ENCODE measurements at regions not wholly inside any gene's neighbourhood (a gene's known extent, or its start where the extent isn't known, plus 50 kb on each side); places are given as distances from the start of the nearest gene placed in this dataset.
A peak's percentile ranks its signal among the peaks of the same experiment; 100 is the strongest.
"Not testable (repeated sequence)": the region's sequence is repeated elsewhere in the genome, so short reads cannot be mapped to it uniquely, and the experiment has no call there.

DNA sequence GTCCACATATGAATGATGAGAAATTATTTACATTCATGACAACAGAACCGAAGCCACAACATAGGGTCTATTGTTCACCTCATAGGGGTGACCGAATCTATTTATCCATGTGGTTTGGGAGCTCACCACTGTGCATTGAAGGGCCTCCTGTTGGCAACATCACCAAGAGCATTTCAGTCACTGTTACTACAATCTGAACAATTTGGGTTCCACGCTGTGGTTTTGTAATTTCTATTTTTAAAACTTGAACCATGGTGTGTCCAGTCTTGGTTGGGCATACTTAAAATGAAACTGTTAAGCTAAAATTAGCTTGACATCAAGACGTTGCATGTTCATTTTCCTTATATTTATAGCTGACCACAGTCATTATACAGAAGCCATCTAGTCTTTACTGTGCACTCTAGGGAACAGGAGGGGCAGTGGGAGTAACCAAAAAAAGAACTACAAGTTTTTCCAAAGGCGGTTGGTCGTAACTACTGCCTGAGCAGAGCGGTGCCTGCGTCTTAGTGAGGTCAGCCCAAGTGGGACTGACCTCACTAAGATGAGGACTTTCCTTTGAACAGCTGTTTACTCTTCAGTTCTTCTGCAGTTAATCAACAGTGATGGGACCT is 192.1 kb downstream of the SPRY1 start:
- H3K27me3 Mint-ChIP-seq: no peaks in the 10 kb centered on the region
- peaks cover 11% of the 10 kb centered on the region for H3K4me1 Mint-ChIP-seq
- H3K36me3 Mint-ChIP-seq: no peaks in the 10 kb centered on the region
- no peak overlapping the region for H3K4me3 Mint-ChIP-seq
- H3K9me3 Mint-ChIP-seq: no peaks in the 10 kb centered on the region
- ATAC-seq: peak; percentile 77
- H3K27ac Mint-ChIP-seq: no peak overlapping the region

DNA sequence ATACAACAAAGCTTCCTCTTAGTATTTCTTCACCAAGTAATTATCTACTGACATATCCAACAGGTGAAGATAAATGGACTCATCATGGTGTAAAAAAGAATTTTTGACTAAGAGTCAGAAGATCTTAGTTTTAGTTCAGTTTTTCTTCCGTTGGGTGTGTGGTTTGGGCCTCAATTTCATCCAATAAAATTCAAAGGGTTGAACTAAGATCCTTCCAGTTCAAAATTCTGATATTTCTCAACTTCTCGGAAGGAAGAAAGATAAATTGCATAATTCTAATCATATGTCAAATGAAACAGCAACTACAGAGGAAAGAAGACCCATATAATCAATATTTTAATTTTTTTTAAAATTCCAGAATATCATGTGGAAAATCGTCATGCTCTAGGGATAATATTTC is 192.7 kb downstream of the SPRY1 start:
- H3K36me3 Mint-ChIP-seq: no peaks in the 10 kb centered on the region
- H3K4me1 Mint-ChIP-seq: peaks cover 11% of the 10 kb centered on the region
- no peaks in the 10 kb centered on the region for H3K27me3 Mint-ChIP-seq
- no peak overlapping the region for H3K4me3 Mint-ChIP-seq
- no peak for ATAC-seq
- H3K9me3 Mint-ChIP-seq: no peaks in the 10 kb centered on the region
- no peak overlapping the region for H3K27ac Mint-ChIP-seq

GRCh38 chr4:123591875-123592274 is 195.3 kb downstream of the SPRY1 start:
- no peak overlapping the region for H3K27ac Mint-ChIP-seq
- no peaks in the 10 kb centered on the region for H3K9me3 Mint-ChIP-seq
- no peaks in the 10 kb centered on the region for H3K27me3 Mint-ChIP-seq
- peaks cover 11% of the 10 kb centered on the region for H3K4me1 Mint-ChIP-seq
- no peaks in the 10 kb centered on the region for H3K36me3 Mint-ChIP-seq
- no peak overlapping the region for H3K4me3 Mint-ChIP-seq
- ATAC-seq: no peak

- H3K4me3 Mint-ChIP-seq: no peak overlapping the region
- no peaks in the 10 kb centered on the region for H3K27me3 Mint-ChIP-seq
- H3K27ac Mint-ChIP-seq: no peak overlapping the region
- no peaks in the 10 kb centered on the region for H3K36me3 Mint-ChIP-seq
- ATAC-seq: no peak
- H3K9me3 Mint-ChIP-seq: no peaks in the 10 kb centered on the region
- H3K4me1 Mint-ChIP-seq: peaks cover 5% of the 10 kb centered on the region
Observed at GRCh38 chr4:123593655-123594054, 197.1 kb downstream of the SPRY1 start.

DNA sequence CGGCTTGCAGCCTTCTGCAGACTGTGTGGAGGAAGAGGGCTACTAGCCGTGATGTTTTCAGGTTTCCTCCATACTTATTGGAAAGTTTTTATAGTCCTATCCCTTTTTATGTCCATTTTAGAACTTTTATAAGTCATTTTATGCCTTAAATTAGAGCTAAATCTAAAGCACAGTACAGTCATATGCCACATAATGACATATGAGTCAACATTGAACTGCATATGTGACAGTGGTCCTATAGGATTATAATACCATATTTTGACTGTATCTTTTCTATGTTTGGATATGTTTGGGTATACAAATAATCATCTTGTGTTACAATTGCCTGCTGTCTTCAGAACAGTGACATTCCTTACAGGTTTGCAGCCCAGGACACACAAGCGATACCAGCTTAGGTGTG is 200.2 kb downstream of the SPRY1 start:
- Mint-ChIP-seq H3K36me3 (no peaks in the 10 kb centered on the region), H3K27me3 (no peaks in the 10 kb centered on the region), H3K9me3 (no peaks in the 10 kb centered on the region), H3K4me3 (no peak overlapping the region), H3K4me1 (peaks cover 17% of the 10 kb centered on the region), H3K27ac (no peak overlapping the region)
- ATAC-seq: no peak

- Mint-ChIP-seq H3K4me3 (no peak overlapping the region), H3K4me1 (peaks cover 23% of the 10 kb centered on the region), H3K27me3 (no peaks in the 10 kb centered on the region), H3K36me3 (no peaks in the 10 kb centered on the region), H3K27ac (no peak overlapping the region), H3K9me3 (no peaks in the 10 kb centered on the region)
- no peak for ATAC-seq
Observed at GRCh38 chr4:123597586-123597985, 201.0 kb downstream of the SPRY1 start.

- no peaks in the 10 kb centered on the region for H3K9me3 Mint-ChIP-seq
- H3K4me3 Mint-ChIP-seq: no peak overlapping the region
- no peaks in the 10 kb centered on the region for H3K36me3 Mint-ChIP-seq
- no peak for ATAC-seq
- H3K4me1 Mint-ChIP-seq: peaks cover 23% of the 10 kb centered on the region
- H3K27ac Mint-ChIP-seq: no peak overlapping the region
- H3K27me3 Mint-ChIP-seq: no peaks in the 10 kb centered on the region
Observed at GRCh38 chr4:123598331-123598730, 201.7 kb downstream of the SPRY1 start.

- Mint-ChIP-seq H3K4me1 (peaks cover 23% of the 10 kb centered on the region), H3K9me3 (peaks cover under 1% of the 10 kb centered on the region), H3K27ac (no peak overlapping the region), H3K36me3 (no peaks in the 10 kb centered on the region), H3K4me3 (no peak overlapping the region), H3K27me3 (no peaks in the 10 kb centered on the region)
- no peak for ATAC-seq
Observed at GRCh38 chr4:123599061-123599919, 202.7 kb downstream of the SPRY1 start.

DNA sequence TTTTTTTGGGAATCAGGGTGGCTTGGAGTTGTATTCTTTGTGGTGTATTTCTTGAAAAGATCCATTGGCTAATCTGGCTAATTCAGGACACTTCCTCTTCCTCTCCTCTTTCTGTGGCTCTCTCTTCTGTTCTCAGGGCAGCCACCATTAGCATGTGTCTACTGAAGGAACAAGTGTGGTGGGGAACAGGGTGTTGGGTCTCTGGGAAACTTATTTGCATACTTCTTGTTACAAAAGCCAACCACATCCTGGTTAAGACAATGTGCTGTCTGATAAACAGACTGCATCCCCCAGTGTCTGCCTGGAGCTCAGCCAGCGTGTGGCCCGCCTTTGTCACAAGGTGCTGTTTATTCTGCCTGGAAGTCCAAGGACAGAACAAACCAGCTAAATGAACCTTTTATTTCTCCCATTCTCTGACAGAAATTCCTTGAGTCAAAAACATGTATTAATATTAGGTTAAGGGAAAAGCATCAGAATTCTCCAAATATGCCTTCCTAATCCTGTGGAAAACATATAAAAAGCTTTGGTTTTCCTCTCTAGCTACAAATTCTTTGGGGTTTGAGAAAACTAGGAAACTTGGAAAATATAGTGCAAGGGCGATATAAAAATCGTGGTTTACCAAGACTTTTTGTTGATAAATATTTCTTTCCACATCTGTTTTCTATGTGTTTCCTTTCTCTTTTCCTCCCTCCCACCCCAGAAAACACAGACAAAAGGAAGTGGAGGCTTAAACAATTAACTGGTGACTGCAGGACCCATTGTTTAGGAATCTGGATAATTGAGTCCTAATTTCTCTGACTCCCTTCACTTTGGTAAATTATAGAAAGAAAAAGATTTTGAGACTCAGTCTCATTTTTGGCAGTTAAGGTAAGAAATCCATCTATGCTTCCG is 203.6 kb downstream of the SPRY1 start:
- H3K27me3 Mint-ChIP-seq: no peaks in the 10 kb centered on the region
- H3K27ac Mint-ChIP-seq: no peak overlapping the region
- H3K9me3 Mint-ChIP-seq: peaks cover 2% of the 10 kb centered on the region
- H3K36me3 Mint-ChIP-seq: no peaks in the 10 kb centered on the region
- ATAC-seq: peak; percentile 98
- H3K4me1 Mint-ChIP-seq: peaks cover 23% of the 10 kb centered on the region
- H3K4me3 Mint-ChIP-seq: no peak overlapping the region

DNA sequence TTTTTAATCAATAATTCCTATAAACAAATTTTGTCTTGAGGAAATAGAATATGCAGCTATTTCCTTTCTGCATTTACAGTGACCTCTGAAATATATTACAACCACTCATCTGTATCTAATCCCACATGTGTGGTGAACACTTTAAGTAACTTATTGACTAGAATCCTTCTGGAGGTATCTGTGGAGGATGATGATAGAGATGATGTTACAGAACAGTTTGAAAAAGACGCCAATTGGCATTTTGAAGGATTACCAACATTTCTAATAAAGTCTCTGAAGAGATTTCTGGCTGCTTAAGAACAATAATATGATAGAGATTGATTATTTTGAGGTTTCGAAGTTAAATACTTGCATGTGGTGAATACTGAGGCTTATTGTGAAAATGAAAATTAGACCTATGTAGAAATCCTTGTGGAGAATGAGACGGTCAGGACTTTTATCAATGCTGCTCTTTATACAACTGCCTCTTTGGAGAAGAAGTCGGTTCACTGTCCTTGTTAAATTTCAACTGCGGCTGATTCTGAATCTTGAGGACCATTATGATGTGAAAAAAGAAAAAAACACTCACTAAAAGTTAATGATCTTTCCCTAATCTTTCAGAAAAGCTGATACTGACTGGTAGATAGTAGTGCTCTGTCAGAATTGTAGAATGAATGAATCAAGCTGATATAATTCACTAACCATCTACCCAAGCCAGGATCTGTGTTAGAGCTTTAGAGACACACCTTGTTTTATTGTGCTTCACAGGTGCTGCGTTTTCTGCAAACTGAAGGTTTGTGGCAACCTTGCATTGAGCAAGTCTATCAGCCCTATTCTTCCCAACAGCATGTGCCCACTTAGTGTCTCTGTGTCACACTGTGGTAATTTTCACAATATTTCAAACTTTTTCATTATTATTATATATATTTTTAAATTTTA is 204.7 kb downstream of the SPRY1 start:
- Mint-ChIP-seq H3K4me3 (no peak overlapping the region), H3K36me3 (no peaks in the 10 kb centered on the region), H3K9me3 (peaks cover 2% of the 10 kb centered on the region), H3K27ac (no peak overlapping the region), H3K27me3 (no peaks in the 10 kb centered on the region), H3K4me1 (peaks cover 28% of the 10 kb centered on the region)
- no peak for ATAC-seq

DNA sequence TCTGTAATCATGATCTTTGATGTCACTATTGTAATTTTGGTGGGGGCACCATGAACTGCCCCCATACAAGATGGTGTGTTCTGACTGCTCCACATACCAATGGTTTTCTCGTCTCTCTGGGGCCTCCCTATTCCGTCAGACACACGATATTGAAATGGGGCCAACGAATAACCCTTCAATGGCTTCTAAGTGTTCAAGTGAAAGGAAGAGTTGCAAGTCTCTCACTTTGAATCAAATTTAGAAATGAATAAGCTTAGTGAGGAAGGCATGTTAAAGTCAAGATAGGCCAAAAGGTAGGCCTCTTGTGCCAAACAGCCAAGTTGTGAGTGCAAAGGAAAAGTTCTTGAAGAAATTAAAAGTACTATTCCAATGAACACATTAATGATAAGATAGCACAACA is 205.4 kb downstream of the SPRY1 start:
- no peak overlapping the region for H3K4me3 Mint-ChIP-seq
- no peaks in the 10 kb centered on the region for H3K27me3 Mint-ChIP-seq
- no peak overlapping the region for H3K27ac Mint-ChIP-seq
- H3K9me3 Mint-ChIP-seq: peaks cover 2% of the 10 kb centered on the region
- H3K4me1 Mint-ChIP-seq: peaks cover 35% of the 10 kb centered on the region
- ATAC-seq: no peak
- H3K36me3 Mint-ChIP-seq: no peaks in the 10 kb centered on the region

- Mint-ChIP-seq H3K4me1 (peaks cover 41% of the 10 kb centered on the region), H3K4me3 (no peak overlapping the region), H3K36me3 (no peaks in the 10 kb centered on the region), H3K27me3 (no peaks in the 10 kb centered on the region), H3K27ac (no peak overlapping the region), H3K9me3 (peaks cover 2% of the 10 kb centered on the region)
- no peak for ATAC-seq
Observed at GRCh38 chr4:123603165-123603564, 206.6 kb downstream of the SPRY1 start.

DNA sequence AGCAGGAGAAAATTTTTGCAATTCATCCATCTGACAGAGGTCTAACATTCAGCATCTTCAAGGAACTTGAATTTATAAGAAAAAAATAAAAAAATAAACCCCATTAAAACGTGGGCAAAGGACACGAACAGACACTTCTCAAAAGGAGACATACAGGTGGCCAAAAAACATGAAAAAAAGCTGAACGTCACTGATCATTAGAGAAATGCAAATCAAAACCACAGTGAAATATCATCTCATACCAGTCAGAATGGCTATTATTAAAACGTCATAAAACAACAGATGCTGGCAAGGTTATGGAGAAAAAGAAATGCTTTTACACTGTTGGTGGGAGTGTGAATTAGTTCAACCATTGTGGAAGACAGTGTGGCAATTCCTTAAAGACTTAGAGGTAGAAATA is 209.2 kb downstream of the SPRY1 start:
- not testable (repeated sequence) for H3K4me3 Mint-ChIP-seq, H3K36me3 Mint-ChIP-seq, H3K27me3 Mint-ChIP-seq, ATAC-seq, H3K27ac Mint-ChIP-seq, H3K9me3 Mint-ChIP-seq
- peaks cover 24% of the 10 kb centered on the region for H3K4me1 Mint-ChIP-seq

DNA sequence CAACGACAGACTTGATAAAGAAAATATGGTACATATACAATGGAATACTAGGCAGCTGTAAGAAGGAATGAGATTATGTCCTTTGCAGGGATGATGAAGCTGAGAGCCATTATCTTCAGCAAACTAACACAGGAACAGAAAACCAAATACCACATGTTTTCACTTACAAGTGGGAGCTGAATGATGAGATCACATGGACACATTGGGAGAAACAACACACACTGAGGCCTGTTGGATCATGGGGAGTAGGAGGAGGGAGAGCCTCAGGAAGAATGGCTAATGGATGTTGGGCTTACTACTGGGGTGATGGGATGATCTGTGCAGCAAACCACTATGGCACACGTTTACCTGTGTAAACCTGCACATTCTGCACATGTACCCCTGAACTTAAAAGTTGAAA is 209.7 kb downstream of the SPRY1 start:
- Mint-ChIP-seq H3K9me3 (peaks cover 2% of the 10 kb centered on the region), H3K4me1 (peaks cover 24% of the 10 kb centered on the region), H3K4me3 (no peak overlapping the region), H3K27ac (no peak overlapping the region), H3K27me3 (no peaks in the 10 kb centered on the region), H3K36me3 (no peaks in the 10 kb centered on the region)
- ATAC-seq: no peak

All from stimulated activated memory B cell treated with anti-CD40 and anti-IgM and Interleukin-4, amounts not matched to agents 10 μg/mL and 1 μg/mL and 100 μg/mL, for 72 hours (primary cell).